Ovary (tissue), 3 donors: ENCODE measurements at regions not wholly inside any gene's neighbourhood (a gene's known extent, or its start where the extent isn't known, plus 50 kb on each side); places are given as distances from the start of the nearest gene placed in this dataset.

Source experiments
- POLR2A ChIP-seq: fragments of 450-650 bp; IDR thresholded peaks from one replicate; pipeline ENCODE4 v1.6.1; 2017; ENCODE audit warnings: antibody characterized with exemption, mild to moderate bottlenecking, moderate library complexity
- TF ChIP-seq, protein P1 (sequence below), 3 donors: fragments of 450-650 bp in 2 of 3; fragments of 200-600 bp in 1 of 3; IDR thresholded peaks; one replicate each; pipeline versions ENCODE4 v1.5.1 to v1.8.0; 2016 to 2022; ENCODE audit warnings: antibody characterized with exemption in 3 of 3, mild to moderate bottlenecking in 1 of 3
- donor health status: DM: no; HTN: no; CAD: no.

- no peak for TF ChIP-seq POLR2A
- TF ChIP-seq, protein P1, sequence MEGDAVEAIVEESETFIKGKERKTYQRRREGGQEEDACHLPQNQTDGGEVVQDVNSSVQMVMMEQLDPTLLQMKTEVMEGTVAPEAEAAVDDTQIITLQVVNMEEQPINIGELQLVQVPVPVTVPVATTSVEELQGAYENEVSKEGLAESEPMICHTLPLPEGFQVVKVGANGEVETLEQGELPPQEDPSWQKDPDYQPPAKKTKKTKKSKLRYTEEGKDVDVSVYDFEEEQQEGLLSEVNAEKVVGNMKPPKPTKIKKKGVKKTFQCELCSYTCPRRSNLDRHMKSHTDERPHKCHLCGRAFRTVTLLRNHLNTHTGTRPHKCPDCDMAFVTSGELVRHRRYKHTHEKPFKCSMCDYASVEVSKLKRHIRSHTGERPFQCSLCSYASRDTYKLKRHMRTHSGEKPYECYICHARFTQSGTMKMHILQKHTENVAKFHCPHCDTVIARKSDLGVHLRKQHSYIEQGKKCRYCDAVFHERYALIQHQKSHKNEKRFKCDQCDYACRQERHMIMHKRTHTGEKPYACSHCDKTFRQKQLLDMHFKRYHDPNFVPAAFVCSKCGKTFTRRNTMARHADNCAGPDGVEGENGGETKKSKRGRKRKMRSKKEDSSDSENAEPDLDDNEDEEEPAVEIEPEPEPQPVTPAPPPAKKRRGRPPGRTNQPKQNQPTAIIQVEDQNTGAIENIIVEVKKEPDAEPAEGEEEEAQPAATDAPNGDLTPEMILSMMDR (IDR thresholded peaks at IDR 0.05), result no peak
These were observed 997.9 kb upstream of the TENM3 start for GRCh38 chr4:181245326-181245725.
